Right lobe of liver (tissue), 6 donors: ENCODE measurements at regions not wholly inside any gene's neighbourhood (a gene's known extent, or its start where the extent isn't known, plus 50 kb on each side); places are given as distances from the start of the nearest gene placed in this dataset.

Experiments
- ATAC-seq, 4 donors: fragments of 200-7000 bp; cut with Tn5 transposase; one replicate each; pipeline ENCODE4 v1.9.1; 2020; ENCODE audit warnings: mild to moderate bottlenecking in 4 of 4, moderate library complexity in 4 of 4
- DNase-seq, 3 donors: peaks; one replicate each; pipeline ENCODE4 v3.0.0-alpha.2; 2020
- H3K27ac ChIP-seq, 3 donors: fragments of 200-600 bp; one replicate each; pipeline ENCODE4 v1.8.0; 2022
- H3K27me3 ChIP-seq, 2 donors: fragments of 200-600 bp; one replicate each; pipeline ENCODE4 v1.8.0; 2022
- H3K36me3 ChIP-seq, 4 donors: fragments of 200-600 bp; sonication (generic) in 1 of 4; one replicate each; pipeline versions ENCODE4 v1.5.1 to v1.8.0; 2017 to 2022; ENCODE audit warnings: control low read depth in 1 of 4
- H3K4me1 ChIP-seq, 4 donors: fragments of 200-600 bp; sonication (generic) in 1 of 4; one replicate each; pipeline versions ENCODE4 v1.5.1 to v1.8.0; 2017 to 2022; ENCODE audit warnings: control low read depth in 1 of 4
- H3K4me3 ChIP-seq, 3 donors: fragments of 200-600 bp; one replicate each; pipeline ENCODE4 v1.8.0; 2022
- H3K9me3 ChIP-seq, 4 donors: fragments of 200-600 bp; sonication (generic) in 1 of 4; one replicate each; pipeline versions ENCODE4 v1.5.1 to v1.8.0; 2017 to 2022; ENCODE audit warnings: control low read depth in 1 of 4
- POLR2A ChIP-seq: fragments of 450-650 bp; IDR thresholded peaks from one replicate; pipeline ENCODE4 v1.6.1; 2017; ENCODE audit warnings: antibody characterized with exemption, mild to moderate bottlenecking
- WGBS: methylation state at CpG from one replicate; pipeline ENCODE4 v1.1.6; 2018; ENCODE audit warnings: low coverage, low lambda C conversion rate; ENCODE audit not compliant: insufficient coverage; ENCODE audit errors: missing lambda C conversion rate; 5-methylcytosine and 5-hydroxymethylcytosine counted together
- intact Hi-C, 2 donors: fragments of 100-400 bp; cut with DNase I; formaldehyde crosslinking; loops; one replicate each; pipeline versions ENCODE4 v1.11.2 to v1.14.1; 2022
- TF ChIP-seq, protein P1 (sequence below), 4 donors: fragments of 200-600 bp in 3 of 4; fragments of 450-650 bp in 1 of 4; IDR thresholded peaks; one replicate each; pipeline versions ENCODE4 v1.5.1 to v1.8.0; 2016 to 2022; ENCODE audit warnings: antibody characterized with exemption in 4 of 4, mild to moderate bottlenecking in 2 of 4
- donor health status: DM: no; HTN: yes; CAD: no.
- donor health status: DM: no; HTN: no; CAD: no.
- donor health status: DM: no; HTN: no; CAD: no.
- donor health status: DM: no; HTN: yes; CAD: no.
- donor health status: DM: no; HTN: yes; CAD: no.

DNA sequence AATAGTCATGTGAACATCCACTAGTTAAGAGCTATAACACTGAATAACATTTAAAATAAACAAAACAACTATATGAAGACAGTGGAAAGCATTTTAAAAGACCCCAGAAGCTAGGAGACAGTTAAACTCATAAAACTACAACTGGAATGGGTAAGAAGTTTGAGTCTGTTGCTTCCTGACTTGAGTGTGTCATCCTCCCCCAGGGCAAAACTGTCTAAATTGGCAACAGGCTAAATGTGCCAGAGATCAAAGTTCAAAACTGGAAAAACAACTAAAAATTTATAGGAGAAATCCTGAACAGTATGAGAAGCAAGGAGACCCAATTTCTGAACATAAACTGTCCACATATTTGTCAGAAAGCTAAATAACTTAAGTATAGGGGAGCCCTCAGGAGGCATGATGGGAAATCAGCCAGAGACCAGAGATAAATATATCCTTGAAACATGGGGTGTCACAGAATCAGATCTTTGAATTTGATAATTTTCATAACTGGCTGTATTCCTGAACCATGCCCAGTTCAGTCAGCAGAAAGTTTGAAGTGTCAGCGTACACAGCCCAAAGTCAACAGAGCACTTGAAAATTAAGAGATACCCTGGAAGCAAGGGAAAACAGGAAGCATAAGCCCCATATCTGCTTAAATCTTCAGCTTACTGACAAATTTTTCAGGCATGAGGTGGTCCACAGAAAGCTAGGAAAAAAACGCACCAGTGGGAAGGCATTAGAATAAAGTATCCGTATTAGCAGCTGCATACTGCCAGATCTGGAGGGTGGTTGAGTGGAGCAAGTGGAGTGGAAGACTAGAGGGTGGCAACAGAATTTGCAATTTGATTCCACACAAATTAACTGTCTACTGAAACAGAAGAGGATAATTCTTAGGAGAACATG is 516.1 kb upstream of the MAN1A1 start:
- Histone ChIP-seq H3K4me1 (no peaks in the 10 kb centered on the region), H3K4me3 (no peak overlapping the region), H3K27me3 (no peaks in the 10 kb centered on the region), H3K9me3 (no peaks in the 10 kb centered on the region), H3K27ac (no peak overlapping the region), H3K36me3 (no peaks in the 10 kb centered on the region)
- intact Hi-C loops, result no loop called here
- no peak for DNase-seq
- 62% methylated on average over 3 of the region's 3 CpGs for WGBS
- ATAC-seq, result no peak
- TF ChIP-seq, protein P1, sequence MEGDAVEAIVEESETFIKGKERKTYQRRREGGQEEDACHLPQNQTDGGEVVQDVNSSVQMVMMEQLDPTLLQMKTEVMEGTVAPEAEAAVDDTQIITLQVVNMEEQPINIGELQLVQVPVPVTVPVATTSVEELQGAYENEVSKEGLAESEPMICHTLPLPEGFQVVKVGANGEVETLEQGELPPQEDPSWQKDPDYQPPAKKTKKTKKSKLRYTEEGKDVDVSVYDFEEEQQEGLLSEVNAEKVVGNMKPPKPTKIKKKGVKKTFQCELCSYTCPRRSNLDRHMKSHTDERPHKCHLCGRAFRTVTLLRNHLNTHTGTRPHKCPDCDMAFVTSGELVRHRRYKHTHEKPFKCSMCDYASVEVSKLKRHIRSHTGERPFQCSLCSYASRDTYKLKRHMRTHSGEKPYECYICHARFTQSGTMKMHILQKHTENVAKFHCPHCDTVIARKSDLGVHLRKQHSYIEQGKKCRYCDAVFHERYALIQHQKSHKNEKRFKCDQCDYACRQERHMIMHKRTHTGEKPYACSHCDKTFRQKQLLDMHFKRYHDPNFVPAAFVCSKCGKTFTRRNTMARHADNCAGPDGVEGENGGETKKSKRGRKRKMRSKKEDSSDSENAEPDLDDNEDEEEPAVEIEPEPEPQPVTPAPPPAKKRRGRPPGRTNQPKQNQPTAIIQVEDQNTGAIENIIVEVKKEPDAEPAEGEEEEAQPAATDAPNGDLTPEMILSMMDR (IDR thresholded peaks at IDR 0.05), result no peak
- no peak for TF ChIP-seq POLR2A

DNA sequence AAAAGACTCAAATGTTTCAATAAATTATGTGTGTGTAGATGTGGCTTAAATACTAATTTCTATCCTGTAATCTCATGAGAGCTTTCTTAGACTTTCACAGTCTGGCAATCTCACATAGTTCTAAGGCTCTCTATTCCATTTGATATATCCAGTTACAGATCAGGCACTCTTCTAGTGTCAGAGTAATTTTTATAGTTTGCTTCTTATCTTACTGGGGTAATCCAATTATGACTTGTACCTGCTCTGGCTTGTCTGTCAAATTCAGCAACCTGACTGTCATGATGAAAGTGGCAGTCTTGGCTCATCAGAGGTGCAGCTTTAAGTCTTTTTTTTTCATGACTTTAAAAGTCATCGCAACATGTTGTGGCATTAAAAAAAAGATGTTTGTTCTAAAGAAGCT is 513.2 kb upstream of the MAN1A1 start:
- ATAC-seq, result no peak
- no peaks in the 10 kb centered on the region for H3K36me3 ChIP-seq
- H3K9me3 ChIP-seq, result no peaks in the 10 kb centered on the region
- intact Hi-C loops, result no loop called here
- H3K4me3 ChIP-seq, result no peak overlapping the region
- DNase-seq, result no peak
- H3K27ac ChIP-seq, result no peak overlapping the region
- H3K4me1 ChIP-seq, result no peaks in the 10 kb centered on the region
- TF ChIP-seq POLR2A, result no peak
- TF ChIP-seq, protein P1 (IDR thresholded peaks at IDR 0.05), result no peak
- no peaks in the 10 kb centered on the region for H3K27me3 ChIP-seq
- WGBS, result 94% methylated on average over 1 of the region's 1 CpG

DNA sequence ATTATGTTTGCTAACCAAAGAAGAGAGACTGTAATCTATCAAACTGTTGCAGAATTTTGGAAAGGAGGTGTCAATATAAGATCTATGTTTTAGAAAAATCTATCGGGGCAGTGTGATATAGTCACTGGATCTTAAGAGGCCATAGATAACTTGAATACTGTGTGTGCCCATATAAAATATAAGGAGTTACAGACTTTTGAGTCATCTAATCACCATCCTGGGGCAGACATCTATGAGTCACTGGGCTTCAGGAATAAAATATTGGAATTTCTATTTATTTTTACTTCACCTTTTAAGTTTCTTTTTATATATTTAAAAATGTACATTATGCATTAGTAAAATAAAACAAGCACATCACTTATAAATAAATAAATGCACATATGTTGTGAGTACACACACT is 509.3 kb upstream of the MAN1A1 start:
- ATAC-seq, result no peak
- DNase-seq, result no peak
- no peaks in the 10 kb centered on the region for H3K4me1 ChIP-seq
- TF ChIP-seq POLR2A, result no peak
- TF ChIP-seq, protein P1 (IDR thresholded peaks at IDR 0.05), result no peak
- intact Hi-C loops, result no loop called here
- no peaks in the 10 kb centered on the region for H3K36me3 ChIP-seq
- H3K9me3 ChIP-seq, result no peaks in the 10 kb centered on the region
- no peak overlapping the region for H3K4me3 ChIP-seq
- WGBS, result 93% methylated on average over 1 of the region's 1 CpG
- no peak overlapping the region for H3K27ac ChIP-seq
- no peaks in the 10 kb centered on the region for H3K27me3 ChIP-seq

DNA sequence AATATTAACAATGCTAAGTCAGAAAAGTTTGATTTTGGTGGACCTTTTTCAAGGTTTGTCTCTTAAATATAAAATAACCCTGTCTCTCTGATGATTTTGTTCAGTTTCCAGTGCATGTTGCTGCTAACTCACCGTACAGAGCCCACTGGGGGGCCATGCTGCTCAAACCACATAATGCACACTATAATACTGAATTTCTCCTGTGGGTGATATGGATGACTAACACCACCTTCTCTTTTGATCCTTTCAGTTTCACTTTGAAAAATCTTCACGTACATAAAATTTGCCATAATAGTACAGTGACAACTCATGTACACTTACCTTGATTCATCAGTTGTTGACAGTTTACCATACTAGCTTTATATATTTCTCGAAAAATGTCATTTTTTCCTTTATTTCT is 506.6 kb upstream of the MAN1A1 start:
- DNase-seq, result no peak
- intact Hi-C loops, result no loop called here
- H3K4me3 ChIP-seq, result no peak overlapping the region
- no peak overlapping the region for H3K27ac ChIP-seq
- no peaks in the 10 kb centered on the region for H3K4me1 ChIP-seq
- 67% methylated on average over 3 of the region's 3 CpGs for WGBS
- no peaks in the 10 kb centered on the region for H3K27me3 ChIP-seq
- ATAC-seq, result no peak
- TF ChIP-seq, protein P1 (IDR thresholded peaks at IDR 0.05), result no peak
- no peak for TF ChIP-seq POLR2A
- no peaks in the 10 kb centered on the region for H3K36me3 ChIP-seq
- H3K9me3 ChIP-seq, result no peaks in the 10 kb centered on the region
